ENCODE measurements at regions not wholly inside any gene's neighbourhood (a gene's known extent, or its start where the extent isn't known, plus 50 kb on each side); places are given as distances from the start of the nearest gene placed in this dataset.

DNA sequence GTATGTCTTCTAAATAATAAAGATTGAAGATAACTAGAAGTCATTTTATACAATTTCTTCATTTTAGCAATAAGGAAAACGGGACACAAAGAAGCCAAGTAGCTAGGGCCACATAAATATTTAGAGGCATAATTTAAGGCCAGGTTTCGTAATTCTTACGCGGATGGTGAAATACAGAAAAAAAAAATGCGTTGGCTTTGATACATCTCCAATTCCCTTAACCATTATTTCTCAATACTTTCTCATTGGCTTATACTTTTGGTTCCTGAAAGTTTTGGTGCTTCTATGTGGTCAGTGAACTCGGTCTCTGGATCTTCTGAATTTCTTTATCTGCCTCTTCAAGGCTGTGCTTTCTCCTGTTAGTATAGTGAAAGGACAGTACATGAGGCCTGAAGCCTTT lies 888.1 kb downstream of the KCNJ2 start:
- TF ChIP-seq, protein P1, sequence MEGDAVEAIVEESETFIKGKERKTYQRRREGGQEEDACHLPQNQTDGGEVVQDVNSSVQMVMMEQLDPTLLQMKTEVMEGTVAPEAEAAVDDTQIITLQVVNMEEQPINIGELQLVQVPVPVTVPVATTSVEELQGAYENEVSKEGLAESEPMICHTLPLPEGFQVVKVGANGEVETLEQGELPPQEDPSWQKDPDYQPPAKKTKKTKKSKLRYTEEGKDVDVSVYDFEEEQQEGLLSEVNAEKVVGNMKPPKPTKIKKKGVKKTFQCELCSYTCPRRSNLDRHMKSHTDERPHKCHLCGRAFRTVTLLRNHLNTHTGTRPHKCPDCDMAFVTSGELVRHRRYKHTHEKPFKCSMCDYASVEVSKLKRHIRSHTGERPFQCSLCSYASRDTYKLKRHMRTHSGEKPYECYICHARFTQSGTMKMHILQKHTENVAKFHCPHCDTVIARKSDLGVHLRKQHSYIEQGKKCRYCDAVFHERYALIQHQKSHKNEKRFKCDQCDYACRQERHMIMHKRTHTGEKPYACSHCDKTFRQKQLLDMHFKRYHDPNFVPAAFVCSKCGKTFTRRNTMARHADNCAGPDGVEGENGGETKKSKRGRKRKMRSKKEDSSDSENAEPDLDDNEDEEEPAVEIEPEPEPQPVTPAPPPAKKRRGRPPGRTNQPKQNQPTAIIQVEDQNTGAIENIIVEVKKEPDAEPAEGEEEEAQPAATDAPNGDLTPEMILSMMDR (IDR thresholded peaks at IDR 0.05), result no peak
- TF ChIP-seq EZH2 (IDR thresholded peaks at IDR 0.05; ENCODE audit: borderline replicate concordance, insufficient read depth, low read depth, low read length, poor library complexity, severe bottlenecking), result no peak

All from B cell (primary cell).